ENCODE measurements at regions not wholly inside any gene's neighbourhood (a gene's known extent, or its start where the extent isn't known, plus 50 kb on each side); places are given as distances from the start of the nearest gene placed in this dataset.

- no peak for DNase-seq
Observed at GRCh38 chr3:168885028-168885427, 778.5 kb downstream of the MECOM start.

GRCh38 chr3:168884353-168884903, 779.1 kb downstream of the MECOM start:
- peak; percentile 35 for DNase-seq

GRCh38 chr3:168883145-168883544, 780.4 kb downstream of the MECOM start:
- DNase-seq = no peak

DNA sequence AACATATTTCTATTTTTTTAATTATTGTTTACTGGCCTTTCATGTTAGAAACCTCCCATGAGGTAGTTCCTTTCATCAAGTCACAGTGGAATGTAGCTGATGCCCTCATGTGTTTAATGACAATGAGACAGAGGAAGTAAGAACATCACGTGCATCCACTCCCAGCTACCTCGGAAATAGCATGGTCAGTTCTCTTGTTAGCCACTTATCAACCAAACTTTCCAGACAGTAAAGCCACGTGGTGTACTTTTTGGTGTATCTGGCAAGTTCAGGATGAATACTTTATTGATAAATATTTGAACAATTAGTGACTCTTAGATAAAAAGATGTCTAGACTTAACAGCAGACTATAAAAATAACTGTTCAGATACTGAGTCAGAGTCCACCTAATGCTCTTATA, 781.7 kb downstream of the MECOM start:
- DNase-seq = no peak

DNA sequence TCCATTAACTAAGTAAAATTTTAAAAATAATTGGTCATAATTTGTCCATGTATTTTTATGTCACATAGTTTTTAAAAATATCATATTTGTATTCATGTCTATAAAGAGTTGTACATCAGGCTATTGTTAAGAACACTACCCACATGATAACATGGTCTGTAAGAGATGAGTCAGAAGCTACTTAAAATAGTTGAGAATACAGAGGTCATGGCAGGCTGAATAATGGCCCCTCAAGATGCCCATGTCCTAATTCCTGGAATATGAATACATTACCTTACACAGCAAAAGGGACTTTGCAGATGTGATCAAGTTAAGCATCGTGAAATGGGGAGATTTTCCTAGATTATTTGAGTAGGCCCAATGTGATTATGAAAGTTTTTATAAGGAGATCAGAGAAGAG, 782.9 kb upstream of the GOLIM4 start:
- no peak for DNase-seq

GRCh38 chr3:168877899-168878298, 782.2 kb upstream of the GOLIM4 start:
- DNase-seq = peak; percentile 75

- no peak for DNase-seq
Observed at GRCh38 chr3:168876346-168877035, 780.8 kb upstream of the GOLIM4 start.

GRCh38 chr3:168872826-168873225, 777.1 kb upstream of the GOLIM4 start:
- no peak for DNase-seq

DNA sequence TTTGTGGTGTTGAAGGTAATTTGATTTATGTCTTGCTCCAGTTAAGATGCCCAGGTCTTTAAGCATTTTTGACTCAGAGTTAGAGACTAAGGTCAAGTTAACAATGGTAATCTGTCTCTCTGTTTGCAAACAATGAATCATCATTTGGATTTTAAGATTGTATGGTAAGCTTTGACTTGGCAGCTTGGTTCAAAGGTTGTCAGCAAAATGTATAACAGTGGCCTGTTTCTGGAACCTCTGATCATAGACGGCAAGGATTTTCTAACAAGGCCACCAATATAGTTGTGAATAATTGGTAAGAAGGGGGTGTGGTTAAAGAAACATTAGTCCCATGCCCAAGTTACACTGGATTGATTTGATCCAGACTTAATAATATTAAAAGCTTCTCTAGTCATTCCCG, 775.2 kb upstream of the GOLIM4 start:
- no peak for DNase-seq

DNA sequence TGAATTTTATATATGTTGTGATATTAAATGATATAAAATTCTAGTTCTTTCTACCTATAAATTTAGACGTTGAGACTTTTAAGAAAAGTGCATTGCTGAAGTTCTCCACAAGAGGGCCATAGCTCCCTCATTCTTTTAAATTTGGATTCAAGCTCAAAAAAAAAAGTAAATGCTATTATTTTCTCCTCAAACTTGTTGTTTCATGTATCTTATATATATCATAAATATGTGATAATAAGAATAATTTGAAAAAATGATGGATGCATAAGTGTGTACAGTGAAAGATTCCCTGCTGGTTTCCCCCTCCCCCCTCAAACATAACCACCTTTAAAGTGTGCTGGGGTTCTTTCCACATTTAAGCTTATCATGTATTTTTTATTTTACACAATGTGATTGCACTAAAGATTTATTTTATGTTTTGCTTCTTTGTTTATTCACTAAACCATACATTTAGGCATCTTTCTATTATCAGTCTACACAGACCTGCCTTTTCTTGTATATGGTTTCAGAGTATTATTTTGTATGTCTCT, 769.4 kb upstream of the GOLIM4 start:
- DNase-seq = peak; percentile 30

- DNase-seq = no peak
Observed at GRCh38 chr3:168864107-168865021, 768.6 kb upstream of the GOLIM4 start.

DNA sequence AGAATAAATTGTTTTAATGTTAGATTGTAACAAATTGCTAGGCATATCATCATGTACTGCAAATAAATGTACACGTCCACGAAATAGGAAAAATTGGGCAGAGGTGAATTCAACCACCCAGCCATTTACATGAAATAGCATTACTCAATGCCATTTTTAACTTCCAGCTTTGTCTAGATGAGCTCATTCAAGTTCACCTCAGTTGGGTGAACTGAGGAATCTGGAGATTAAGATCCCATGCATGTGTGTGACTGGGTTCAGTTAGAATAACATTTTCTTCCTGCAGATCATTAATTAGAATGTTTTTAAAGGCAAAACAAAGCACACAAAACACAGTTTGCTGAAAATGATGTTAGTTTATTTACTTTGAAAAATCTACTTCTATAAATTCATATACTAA, 767.8 kb upstream of the GOLIM4 start:
- DNase-seq = no peak

DNA sequence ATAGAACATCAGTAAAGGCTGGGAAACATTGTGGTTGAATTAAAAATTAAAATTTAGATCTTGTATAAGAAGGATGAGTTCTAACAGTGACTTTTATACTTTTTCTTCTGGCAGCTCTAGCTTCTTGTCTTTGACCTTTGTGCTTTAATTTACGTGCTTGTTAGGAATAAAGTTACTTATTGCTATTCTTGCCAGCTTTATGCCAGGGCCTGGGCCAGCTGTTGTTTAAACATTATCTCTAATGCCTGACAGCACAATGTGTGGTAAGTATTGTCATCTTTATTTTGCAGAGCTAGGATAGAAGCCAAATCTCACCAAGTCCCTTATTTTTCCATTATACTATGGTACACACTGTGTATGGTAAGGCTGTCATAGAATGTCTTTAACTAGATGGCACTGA, 766.7 kb upstream of the GOLIM4 start:
- no peak for DNase-seq

- no peak for DNase-seq
Observed at GRCh38 chr3:168860592-168860991, 764.9 kb upstream of the GOLIM4 start.

DNA sequence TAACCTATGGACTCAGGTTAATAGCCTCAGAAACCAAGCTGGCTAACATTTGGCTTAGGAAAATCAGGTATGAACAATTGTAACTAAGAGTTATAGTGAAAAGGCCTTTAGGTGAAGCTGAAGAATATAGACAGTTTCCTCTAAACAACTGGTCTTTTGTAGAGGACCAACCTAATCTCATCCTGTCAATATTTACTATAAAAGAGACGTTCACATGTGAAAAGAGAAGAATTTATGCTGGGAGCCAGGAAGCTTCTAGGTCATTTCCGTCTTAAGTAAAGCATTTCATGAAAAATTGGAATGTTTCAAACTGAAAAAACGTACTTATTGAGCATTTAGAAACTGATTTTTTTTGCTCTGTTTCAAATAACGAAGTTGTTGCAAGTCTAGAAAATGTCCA, 764.3 kb upstream of the GOLIM4 start:
- DNase-seq = no peak

DNA sequence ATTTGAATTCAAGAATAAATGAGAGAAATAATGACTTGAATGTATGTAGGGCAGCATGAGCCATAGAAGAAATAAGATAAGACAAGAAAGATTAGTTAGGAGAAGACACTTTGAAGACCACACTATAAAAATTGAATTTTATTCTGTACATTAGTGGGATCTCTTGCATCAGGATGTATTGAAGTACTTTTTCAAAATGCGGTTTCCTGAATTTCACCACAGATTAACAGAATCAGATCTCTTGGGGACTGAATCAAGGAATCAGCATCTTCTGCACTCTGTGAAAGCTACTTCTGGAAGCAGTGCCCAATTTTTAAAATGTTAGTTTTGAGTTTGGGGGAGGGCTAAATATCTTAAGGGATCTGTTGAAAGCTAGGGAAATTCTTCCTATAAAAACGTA, 763.9 kb upstream of the GOLIM4 start:
- DNase-seq = no peak

- DNase-seq = no peak
Observed at GRCh38 chr3:168859143-168859542, 763.4 kb upstream of the GOLIM4 start.

DNA sequence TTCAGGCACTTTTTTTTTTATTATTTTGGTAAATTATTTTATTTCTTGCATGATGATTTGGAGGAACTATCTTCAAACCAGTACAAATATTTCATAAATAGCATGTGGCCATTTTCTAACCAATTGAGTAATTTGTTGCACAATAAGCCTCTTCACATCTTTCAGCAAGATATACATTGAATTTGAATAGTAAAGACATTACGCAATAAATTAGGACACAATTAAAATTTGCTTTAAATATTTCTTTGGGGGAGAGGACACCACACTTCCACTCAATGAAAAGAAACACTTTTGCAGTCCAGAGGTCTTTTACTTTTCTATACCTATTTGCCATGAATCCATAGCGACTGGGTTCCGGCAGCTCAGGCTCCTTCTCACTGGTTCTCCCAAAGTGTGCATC, 762.6 kb upstream of the GOLIM4 start:
- no peak for DNase-seq

DNA sequence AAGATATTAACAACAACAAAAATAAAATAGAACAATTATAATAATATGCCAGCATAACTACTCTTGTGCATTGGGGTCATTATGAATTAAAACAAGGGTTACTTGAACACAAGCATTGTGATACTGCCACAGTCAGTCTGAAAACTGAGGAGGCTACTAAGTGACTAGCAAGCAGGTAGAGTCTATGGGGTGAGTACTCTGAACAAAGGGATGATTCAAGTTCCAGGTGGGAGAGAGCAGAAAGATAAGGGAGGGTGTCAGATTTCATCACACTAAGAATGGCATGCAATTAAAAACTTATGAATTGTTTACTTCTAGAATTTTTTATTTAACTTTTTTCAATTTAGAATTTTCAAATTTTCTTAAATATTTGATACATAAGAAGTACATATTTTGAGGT, 754.4 kb upstream of the GOLIM4 start:
- no peak for DNase-seq

DNA sequence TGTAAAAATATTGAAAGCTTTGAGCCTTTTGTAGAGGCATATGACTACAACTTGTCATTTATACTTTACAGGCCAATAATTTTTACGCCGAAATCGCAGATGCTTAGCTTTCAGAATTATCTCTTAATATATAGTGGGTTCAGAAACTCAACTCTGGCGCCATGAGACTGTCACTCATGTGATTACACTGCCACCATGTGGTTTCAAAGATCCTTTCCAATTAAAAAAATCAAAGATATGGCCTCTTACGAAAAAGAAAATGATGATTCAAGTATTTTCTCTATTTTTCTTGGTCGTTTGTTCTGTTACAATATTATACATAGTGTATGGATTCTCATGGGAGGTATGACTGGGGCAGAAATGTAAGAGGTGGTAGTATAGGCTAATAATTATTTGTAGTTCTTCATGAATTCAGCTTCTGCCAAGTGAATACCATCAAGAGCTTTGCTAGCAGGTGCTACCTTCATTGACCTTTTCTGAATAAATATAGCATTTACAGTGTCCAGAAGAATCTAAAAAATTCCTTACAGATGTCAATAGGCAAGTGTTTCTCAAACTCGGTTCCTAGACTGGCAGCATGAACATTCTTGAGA, 751.7 kb upstream of the GOLIM4 start:
- DNase-seq = peak; percentile 5

- DNase-seq = no peak
Observed at GRCh38 chr3:168844894-168845482, 749.3 kb upstream of the GOLIM4 start.

GRCh38 chr3:168844472-168844871, 748.7 kb upstream of the GOLIM4 start:
- no peak for DNase-seq

- no peak for DNase-seq
Observed at GRCh38 chr3:168843481-168843880, 747.8 kb upstream of the GOLIM4 start.

All from DMS79 treated with DMSO at 0.1 percent for 48 hours (cell line).